ENCODE measurements at regions not wholly inside any gene's neighbourhood (a gene's known extent, or its start where the extent isn't known, plus 50 kb on each side); places are given as distances from the start of the nearest gene placed in this dataset.

DNA sequence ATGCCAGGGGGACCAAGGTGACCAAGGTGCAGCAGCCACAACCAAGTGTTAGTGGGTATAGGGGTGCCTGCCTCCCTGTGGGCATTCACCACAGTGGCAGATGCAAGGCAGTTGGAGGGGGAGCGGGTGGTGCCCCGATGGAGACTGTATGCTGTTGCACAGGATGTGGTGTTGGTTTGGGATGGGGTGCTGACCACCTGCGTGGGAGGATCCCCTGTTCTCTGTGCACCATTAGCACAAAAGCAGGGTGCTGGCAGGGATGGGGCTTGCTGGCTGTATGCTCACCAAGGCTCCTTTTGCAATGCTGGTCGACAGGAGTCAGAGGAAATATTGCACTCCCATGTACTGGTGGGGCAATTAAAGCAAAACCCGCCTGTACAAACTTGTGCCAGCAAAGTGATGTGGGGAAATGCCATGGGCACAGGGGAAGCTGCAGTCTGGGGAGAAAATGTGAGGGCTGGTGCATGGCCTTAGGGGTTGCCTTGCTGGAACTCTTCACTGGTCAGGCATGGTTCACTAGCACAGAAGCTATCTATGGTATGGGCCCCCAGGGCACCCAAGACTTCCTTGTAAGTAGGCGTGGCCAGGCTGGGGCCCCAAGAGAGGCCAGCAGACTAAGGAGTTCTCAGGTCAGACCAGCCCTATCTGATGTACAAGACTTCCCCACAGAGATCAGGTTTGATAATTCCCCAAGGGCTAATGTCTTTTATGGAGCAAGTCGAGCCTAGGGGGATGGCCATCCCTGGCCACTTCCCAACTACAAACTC lies 51.9 kb upstream of the GNAT3 start:
- no peak for DNase-seq

DNA sequence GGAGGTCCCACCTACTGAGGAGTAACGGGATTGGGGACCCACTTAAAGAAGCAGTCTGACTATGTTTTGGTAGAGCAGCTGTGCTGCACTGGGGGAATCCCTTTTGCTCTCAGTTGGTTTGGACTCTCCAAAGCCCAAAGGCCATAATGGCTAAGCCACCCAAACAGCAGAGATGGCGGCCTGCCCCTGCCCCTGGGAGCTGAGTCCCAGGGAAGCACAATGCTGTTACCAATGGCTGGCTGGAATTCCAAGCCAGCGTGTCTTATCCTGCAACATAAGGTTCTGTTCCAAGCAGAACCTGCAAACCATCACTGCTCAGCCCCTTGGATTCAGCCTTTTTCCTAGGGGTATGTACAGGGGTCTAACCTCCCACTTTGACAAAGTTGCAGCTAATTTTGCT lies 53.7 kb upstream of the GNAT3 start:
- DNase-seq: no peak

DNA sequence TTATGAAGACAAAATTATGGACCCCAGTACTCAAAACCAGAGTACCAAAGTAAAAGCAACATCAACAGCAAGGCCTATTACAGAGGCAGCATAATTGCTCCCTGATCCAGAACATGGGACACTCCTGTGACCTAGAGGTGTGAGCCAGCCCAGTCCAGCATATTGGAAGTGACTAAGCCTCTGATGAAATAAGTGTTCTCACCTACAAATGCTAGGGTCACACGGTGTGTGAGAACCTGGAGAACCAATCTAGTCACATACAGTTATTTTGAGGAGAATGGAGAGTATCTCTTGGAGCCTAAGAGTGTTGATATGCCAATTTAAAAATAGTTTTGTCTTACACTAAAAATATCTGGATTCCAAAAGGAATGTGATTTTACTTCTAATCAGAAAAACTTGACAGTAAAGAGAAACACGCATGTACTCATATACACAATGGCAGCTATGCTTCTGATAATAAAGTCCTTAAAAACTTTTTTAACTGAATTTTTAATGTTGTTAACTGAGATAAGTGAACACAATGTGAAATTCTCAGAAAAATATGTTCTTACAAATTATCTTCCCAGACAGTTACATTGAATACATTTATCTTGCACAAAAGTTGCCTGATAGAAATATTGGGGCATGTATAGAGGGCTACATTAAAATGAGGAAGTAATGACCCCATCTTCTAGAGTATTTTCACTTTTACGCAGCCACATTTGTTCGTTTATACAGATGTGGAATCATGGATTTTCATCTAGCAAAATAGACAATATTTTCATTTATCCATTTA lies 56.8 kb upstream of the CD36 start:
- DNase-seq: no peak

DNA sequence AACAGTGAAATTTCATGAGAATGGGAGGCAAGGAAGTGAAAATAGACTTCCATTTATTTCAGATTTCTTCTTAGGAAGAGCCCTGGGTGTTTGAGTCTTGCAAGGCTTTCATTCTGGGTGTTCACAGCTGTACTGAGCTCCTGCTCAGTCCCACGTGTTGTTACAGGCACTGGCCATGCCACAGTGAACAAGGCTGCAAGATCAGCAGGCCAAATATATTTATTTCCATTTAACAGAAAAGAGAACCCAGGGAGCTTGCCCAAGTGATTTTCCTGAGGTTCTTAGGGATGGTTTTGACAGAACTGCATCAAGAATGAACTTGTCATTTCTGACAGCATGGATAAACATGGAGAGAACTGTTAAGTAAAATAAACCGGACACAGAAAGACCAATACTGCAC lies 54.5 kb upstream of the CD36 start:
- no peak for DNase-seq

DNA sequence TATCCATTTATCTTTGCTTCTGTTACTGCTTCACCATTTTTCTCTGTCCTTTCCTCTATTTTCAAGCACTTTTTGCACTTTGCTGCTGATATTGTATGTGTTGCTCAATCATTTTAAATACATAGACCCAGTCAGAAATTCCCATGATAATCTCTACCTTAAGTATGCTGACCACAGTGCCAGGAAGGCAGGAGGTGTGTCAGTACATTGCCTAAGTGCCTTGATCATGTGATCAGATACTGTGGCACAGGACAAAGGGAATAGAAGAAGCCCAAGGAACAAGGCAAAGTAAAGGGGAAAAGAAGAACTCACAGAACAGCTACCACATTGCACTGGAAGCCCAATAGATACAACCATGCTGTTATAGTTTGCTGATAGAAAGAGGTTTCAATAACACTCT lies 53.7 kb upstream of the CD36 start:
- peak; percentile 1 to 26 (median 13) for DNase-seq

DNA sequence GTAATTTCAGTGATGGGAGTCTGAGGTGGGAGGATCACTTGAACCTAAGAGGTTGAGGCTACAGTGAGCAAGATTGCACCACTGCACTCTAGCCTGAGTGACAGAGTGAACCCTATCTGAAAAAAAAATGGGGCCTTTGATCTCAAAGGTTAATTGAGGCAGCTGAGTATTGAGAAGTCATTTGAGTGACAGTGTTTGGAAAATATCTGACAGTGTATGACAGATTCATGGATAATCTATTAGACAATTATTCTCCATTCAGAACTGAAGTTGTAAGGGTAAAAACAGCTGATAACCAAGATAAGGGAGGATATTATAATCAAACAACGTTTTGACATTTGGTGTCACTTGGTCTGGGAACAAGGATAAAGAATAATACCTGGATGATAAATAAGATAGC lies 50.9 kb upstream of the CD36 start:
- no peak for DNase-seq

DNA sequence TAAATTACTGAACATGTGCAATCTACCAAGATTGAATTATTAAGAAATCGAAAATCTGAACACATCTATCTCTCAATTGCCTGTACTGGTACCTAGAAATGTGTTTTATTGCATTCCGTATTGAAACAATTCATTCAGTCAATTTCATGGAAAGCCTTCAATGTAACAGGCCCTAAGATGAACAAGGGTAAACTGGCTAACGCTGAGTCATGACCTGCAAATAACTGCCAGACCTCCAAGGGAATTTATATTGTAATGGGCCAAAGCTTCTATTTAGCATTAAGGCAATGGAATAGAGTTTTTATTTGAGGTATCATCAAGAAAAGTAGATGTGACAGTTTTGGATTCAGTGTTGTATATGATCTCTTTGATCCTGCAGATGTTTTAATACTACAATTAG lies 49.9 kb upstream of the CD36 start:
- no peak for DNase-seq

All from suppressor macrophage (primary cell).